GM23338 (cell line): ENCODE measurements at regions not wholly inside any gene's neighbourhood (a gene's known extent, or its start where the extent isn't known, plus 50 kb on each side); places are given as distances from the start of the nearest gene placed in this dataset.

Source experiments
- CTCF ChIP-seq, 2 experiments: fragments of 200-600 bp in 1 of 2; sonication (generic) in 1 of 2; conservative IDR thresholded peaks; 2 replicates each; pipeline versions ENCODE4 v1.5.1 to v1.6.1; 2016 to 2017; ENCODE audit warnings: antibody characterized with exemption in 2 of 2, low read depth in 2 of 2, mild to moderate bottlenecking in 2 of 2, moderate library complexity in 1 of 2
- EZH2 ChIP-seq: fragments of 200-600 bp; sonication (generic); IDR thresholded peaks from one replicate; pipeline ENCODE4 v1.8.0; 2017; ENCODE audit warnings: antibody characterized with exemption, mild to moderate bottlenecking, low read depth; ENCODE audit not compliant: unreplicated experiment
- EZH2phosphoT487 ChIP-seq: fragments of 200-600 bp; sonication (generic); IDR thresholded peaks from one replicate; pipeline ENCODE4 v1.8.1; 2018; ENCODE audit warnings: antibody characterized with exemption; ENCODE audit not compliant: unreplicated experiment
- NANOG ChIP-seq: IDR thresholded peaks from 2 replicates; pipeline ENCODE4 v1.6.1; 2016; ENCODE audit warnings: antibody characterized with exemption, borderline replicate concordance
- POLR2AphosphoS5 ChIP-seq: IDR thresholded peaks from 2 replicates; pipeline ENCODE4 v1.6.1; 2016; ENCODE audit warnings: antibody characterized with exemption, low read depth
- TF ChIP-seq, protein P1 (sequence below): IDR thresholded peaks from one replicate; pipeline ENCODE4 v1.6.1; 2018; ENCODE audit warnings: antibody characterized with exemption; ENCODE audit not compliant: unreplicated experiment
- TF ChIP-seq, protein P2 (sequence below): IDR thresholded peaks from 2 replicates; pipeline ENCODE4 v1.6.1; 2016; ENCODE audit warnings: antibody characterized with exemption

DNA sequence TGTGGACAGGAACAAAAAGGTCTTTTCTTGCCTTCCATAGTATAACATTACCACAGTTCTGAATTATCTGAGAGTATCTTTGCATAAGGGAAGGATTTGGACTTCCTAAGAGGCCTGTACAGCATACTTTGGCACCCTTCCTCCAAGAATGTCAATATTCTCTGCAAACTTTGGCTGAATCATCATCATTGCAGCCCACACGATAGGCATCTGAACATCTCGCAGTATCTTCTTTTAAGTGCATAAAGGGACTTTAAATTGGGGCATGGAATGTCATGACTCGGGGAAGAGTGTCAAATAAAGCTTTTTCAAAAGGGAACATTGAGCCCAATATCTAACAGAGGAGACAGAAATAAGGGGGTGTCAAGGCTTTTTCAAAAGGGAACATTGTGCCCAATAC is 646.2 kb upstream of the STXBP6 start:
- no peak for TF ChIP-seq CTCF (conservative IDR thresholded peaks at IDR 0.05; ENCODE audit: low read depth in 2 of 2)
- TF ChIP-seq EZH2: no peak
- TF ChIP-seq, protein P1, sequence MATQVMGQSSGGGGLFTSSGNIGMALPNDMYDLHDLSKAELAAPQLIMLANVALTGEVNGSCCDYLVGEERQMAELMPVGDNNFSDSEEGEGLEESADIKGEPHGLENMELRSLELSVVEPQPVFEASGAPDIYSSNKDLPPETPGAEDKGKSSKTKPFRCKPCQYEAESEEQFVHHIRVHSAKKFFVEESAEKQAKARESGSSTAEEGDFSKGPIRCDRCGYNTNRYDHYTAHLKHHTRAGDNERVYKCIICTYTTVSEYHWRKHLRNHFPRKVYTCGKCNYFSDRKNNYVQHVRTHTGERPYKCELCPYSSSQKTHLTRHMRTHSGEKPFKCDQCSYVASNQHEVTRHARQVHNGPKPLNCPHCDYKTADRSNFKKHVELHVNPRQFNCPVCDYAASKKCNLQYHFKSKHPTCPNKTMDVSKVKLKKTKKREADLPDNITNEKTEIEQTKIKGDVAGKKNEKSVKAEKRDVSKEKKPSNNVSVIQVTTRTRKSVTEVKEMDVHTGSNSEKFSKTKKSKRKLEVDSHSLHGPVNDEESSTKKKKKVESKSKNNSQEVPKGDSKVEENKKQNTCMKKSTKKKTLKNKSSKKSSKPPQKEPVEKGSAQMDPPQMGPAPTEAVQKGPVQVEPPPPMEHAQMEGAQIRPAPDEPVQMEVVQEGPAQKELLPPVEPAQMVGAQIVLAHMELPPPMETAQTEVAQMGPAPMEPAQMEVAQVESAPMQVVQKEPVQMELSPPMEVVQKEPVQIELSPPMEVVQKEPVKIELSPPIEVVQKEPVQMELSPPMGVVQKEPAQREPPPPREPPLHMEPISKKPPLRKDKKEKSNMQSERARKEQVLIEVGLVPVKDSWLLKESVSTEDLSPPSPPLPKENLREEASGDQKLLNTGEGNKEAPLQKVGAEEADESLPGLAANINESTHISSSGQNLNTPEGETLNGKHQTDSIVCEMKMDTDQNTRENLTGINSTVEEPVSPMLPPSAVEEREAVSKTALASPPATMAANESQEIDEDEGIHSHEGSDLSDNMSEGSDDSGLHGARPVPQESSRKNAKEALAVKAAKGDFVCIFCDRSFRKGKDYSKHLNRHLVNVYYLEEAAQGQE: no peak
- TF ChIP-seq EZH2phosphoT487: no peak
- TF ChIP-seq POLR2AphosphoS5: no peak
- TF ChIP-seq, protein P2, sequence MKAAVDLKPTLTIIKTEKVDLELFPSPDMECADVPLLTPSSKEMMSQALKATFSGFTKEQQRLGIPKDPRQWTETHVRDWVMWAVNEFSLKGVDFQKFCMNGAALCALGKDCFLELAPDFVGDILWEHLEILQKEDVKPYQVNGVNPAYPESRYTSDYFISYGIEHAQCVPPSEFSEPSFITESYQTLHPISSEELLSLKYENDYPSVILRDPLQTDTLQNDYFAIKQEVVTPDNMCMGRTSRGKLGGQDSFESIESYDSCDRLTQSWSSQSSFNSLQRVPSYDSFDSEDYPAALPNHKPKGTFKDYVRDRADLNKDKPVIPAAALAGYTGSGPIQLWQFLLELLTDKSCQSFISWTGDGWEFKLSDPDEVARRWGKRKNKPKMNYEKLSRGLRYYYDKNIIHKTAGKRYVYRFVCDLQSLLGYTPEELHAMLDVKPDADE: no peak
- TF ChIP-seq NANOG: no peak
